ENCODE measurements at regions not wholly inside any gene's neighbourhood (a gene's known extent, or its start where the extent isn't known, plus 50 kb on each side); places are given as distances from the start of the nearest gene placed in this dataset.

GRCh38 chr1:170296642-170297041 lies 150.9 kb downstream of the NTMT2 start:
- Histone ChIP-seq H4K20me1 (ENCODE audit: control insufficient read depth, insufficient read depth, low read length, poor library complexity, severe bottlenecking) (no peaks in the 10 kb centered on the region), H3K27ac (ENCODE audit: low read length in 2 of 2) (no peak overlapping the region), H3K4me2 (replicated peaks; ENCODE audit: low read depth, low read length, poor library complexity, severe bottlenecking) (no peak overlapping the region), H3K4me1 (ENCODE audit: control insufficient read depth in 2 of 2, insufficient read depth in 2 of 2, low read length in 2 of 2) (no peaks in the 10 kb centered on the region), H3K36me3 (replicated peaks in 1 of 2; ENCODE audit: control extremely low read depth in 1 of 2, control insufficient read depth in 1 of 2, extremely low read depth in 1 of 2, insufficient read depth in 2 of 2, low read length in 1 of 2) (no peaks in the 10 kb centered on the region), H2AFZ (ENCODE audit: insufficient read depth, low read depth, low read length, poor library complexity, severe bottlenecking) (no peak overlapping the region), H3K27me3 (replicated peaks in 1 of 4; ENCODE audit: control extremely low read depth in 1 of 4, control insufficient read depth in 3 of 4, insufficient read depth in 4 of 4, low read length in 3 of 4) (no peaks in the 10 kb centered on the region), H3K9ac (ENCODE audit: low read length) (no peak overlapping the region), H3K79me2 (ENCODE audit: control insufficient read depth, insufficient read depth, low read length) (no peaks in the 10 kb centered on the region), H3K9me3 (ENCODE audit: control extremely low read depth in 1 of 3, control insufficient read depth in 2 of 3, insufficient read depth in 1 of 3, low read length in 2 of 3) (no peaks in the 10 kb centered on the region), H3K4me3 (ENCODE audit: control extremely low read depth in 1 of 5, extremely low read depth in 1 of 5, insufficient read depth in 1 of 5, low read depth in 2 of 5, low read length in 4 of 5) (no peak overlapping the region)
- Mint-ChIP-seq H3K27me3 (peaks cover 3% of the 10 kb centered on the region), H3K27ac (no peak overlapping the region), H3K9me3 (ENCODE audit: insufficient read depth) (peaks cover 4% of the 10 kb centered on the region), H3K4me3 (no peak overlapping the region), H3K4me1 (no peaks in the 10 kb centered on the region)
- intact Hi-C loops (cut with micrococcal nuclease): no loop called here
- no peak for DNase-seq
- no peak for ATAC-seq (ENCODE audit: low read depth)
- ChIA-PET CTCF (no interaction called here), POLR2A (no interaction called here)
- no CpG with 5 or more reads among the region's 2 CpGs for WGBS (ENCODE audit: insufficient coverage)
- TF ChIP-seq CTCF (IDR thresholded peaks at IDR 0.05) (no peak), EZH2 (IDR thresholded peaks at IDR 0.05; ENCODE audit: borderline replicate concordance, insufficient read depth, low read depth, low read length, poor library complexity, severe bottlenecking) (no peak)

- no peaks in the 10 kb centered on the region for H3K4me1 Mint-ChIP-seq
- H3K9ac ChIP-seq (ENCODE audit: low read length): no peak overlapping the region
- DNase-seq (no peak), ATAC-seq (ENCODE audit: low read depth) (no peak)
- no peak for TF ChIP-seq CTCF (IDR thresholded peaks at IDR 0.05)
- TF ChIP-seq EZH2 (IDR thresholded peaks at IDR 0.05; ENCODE audit: borderline replicate concordance, insufficient read depth, low read depth, low read length, poor library complexity, severe bottlenecking): no peak
- H3K27ac ChIP-seq (ENCODE audit: low read length in 2 of 2): no peak overlapping the region
- H2AFZ ChIP-seq (ENCODE audit: insufficient read depth, low read depth, low read length, poor library complexity, severe bottlenecking): no peak overlapping the region
- H3K4me1 ChIP-seq (ENCODE audit: control insufficient read depth in 2 of 2, insufficient read depth in 2 of 2, low read length in 2 of 2): no peaks in the 10 kb centered on the region
- WGBS (ENCODE audit: insufficient coverage): no CpG with 5 or more reads among the region's 3 CpGs
- no peaks in the 10 kb centered on the region for H3K9me3 ChIP-seq (ENCODE audit: control extremely low read depth in 1 of 3, control insufficient read depth in 2 of 3, insufficient read depth in 1 of 3, low read length in 2 of 3)
- no peaks in the 10 kb centered on the region for H3K36me3 ChIP-seq (replicated peaks in 1 of 2; ENCODE audit: control extremely low read depth in 1 of 2, control insufficient read depth in 1 of 2, extremely low read depth in 1 of 2, insufficient read depth in 2 of 2, low read length in 1 of 2)
- peaks cover 6% of the 10 kb centered on the region for H3K27me3 Mint-ChIP-seq
- no peak overlapping the region for H3K4me2 ChIP-seq (replicated peaks; ENCODE audit: low read depth, low read length, poor library complexity, severe bottlenecking)
- H3K4me3 ChIP-seq (ENCODE audit: control extremely low read depth in 1 of 5, extremely low read depth in 1 of 5, insufficient read depth in 1 of 5, low read depth in 2 of 5, low read length in 4 of 5): no peak overlapping the region
- H3K4me3 Mint-ChIP-seq: no peak overlapping the region
- H3K79me2 ChIP-seq (ENCODE audit: control insufficient read depth, insufficient read depth, low read length): no peaks in the 10 kb centered on the region
- intact Hi-C loops (cut with micrococcal nuclease): no loop called here
- peaks cover 2% of the 10 kb centered on the region for H3K9me3 Mint-ChIP-seq (ENCODE audit: insufficient read depth)
- no peaks in the 10 kb centered on the region for H3K27me3 ChIP-seq (replicated peaks in 1 of 4; ENCODE audit: control extremely low read depth in 1 of 4, control insufficient read depth in 3 of 4, insufficient read depth in 4 of 4, low read length in 3 of 4)
- no peak overlapping the region for H3K27ac Mint-ChIP-seq
- POLR2A ChIA-PET: no interaction called here
- CTCF ChIA-PET: no interaction called here
- no peaks in the 10 kb centered on the region for H4K20me1 ChIP-seq (ENCODE audit: control insufficient read depth, insufficient read depth, low read length, poor library complexity, severe bottlenecking)
These were observed 155.8 kb downstream of the NTMT2 start for GRCh38 chr1:170301596-170301995.

All from B cell (primary cell).